Progenitor cell of endocrine pancreas (in vitro differentiated cells): ENCODE measurements at regions not wholly inside any gene's neighbourhood (a gene's known extent, or its start where the extent isn't known, plus 50 kb on each side); places are given as distances from the start of the nearest gene placed in this dataset.
A peak's percentile ranks its signal among the peaks of the same experiment; 100 is the strongest.

Experiments
- DNase-seq: peaks from one replicate; pipeline ENCODE4 v3.0.0; 2021; ENCODE audit warnings: low spot score; ENCODE audit not compliant: unreplicated experiment
- H3K27ac Mint-ChIP-seq: 2 replicates; pipeline ENCODE4 v1.8.0; 2021; ENCODE audit warnings: mild to moderate bottlenecking, moderate library complexity, mixed read lengths
- H3K27me3 Mint-ChIP-seq: 2 replicates; pipeline ENCODE4 v1.8.0; 2021; ENCODE audit warnings: mixed read lengths
- H3K36me3 Mint-ChIP-seq: 2 replicates; pipeline ENCODE4 v1.8.0; 2022; ENCODE audit warnings: mixed read lengths; ENCODE audit not compliant: insufficient read depth
- H3K4me1 Mint-ChIP-seq: 2 replicates; pipeline ENCODE4 v1.8.0; 2021; ENCODE audit warnings: low read depth, mixed read lengths
- H3K4me3 Mint-ChIP-seq: 2 replicates; pipeline ENCODE4 v1.8.0; 2021; ENCODE audit warnings: low read depth, mild to moderate bottlenecking, moderate library complexity, mixed read lengths
- H3K9me3 Mint-ChIP-seq: 2 replicates; pipeline ENCODE4 v1.8.0; 2021; ENCODE audit warnings: low read depth, mixed read lengths
- TF ChIP-seq, protein P1 (sequence below): fragments of 200-600 bp; sonication (generic); IDR thresholded peaks from one replicate; pipeline ENCODE4 v1.5.0; 2021; ENCODE audit warnings: antibody characterized with exemption, mild to moderate bottlenecking; ENCODE audit not compliant: unreplicated experiment

GRCh38 chr11:130629039-130629438 lies 180.6 kb downstream of the ADAMTS15 start:
- H3K9me3 Mint-ChIP-seq = no peaks in the 10 kb centered on the region

DNA sequence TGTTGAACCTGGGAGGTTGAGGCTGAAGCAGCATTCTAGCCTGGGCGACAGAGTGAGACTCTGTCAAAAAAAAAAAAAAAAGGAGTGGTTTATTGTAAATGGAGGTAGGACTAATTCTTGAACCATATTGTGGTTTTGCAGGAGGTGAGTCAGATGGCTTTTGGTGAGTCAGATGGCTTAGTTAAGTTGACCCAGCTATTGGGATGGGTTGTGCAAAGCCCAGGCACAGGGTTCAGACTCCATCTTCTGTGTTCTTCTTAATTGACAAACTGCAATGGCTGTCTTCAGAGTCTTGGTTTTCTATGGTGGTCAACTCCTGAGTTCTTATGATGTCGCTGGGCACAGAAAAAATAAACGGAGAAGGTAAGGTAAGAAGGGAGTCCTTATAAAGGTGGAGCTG lies 182.7 kb downstream of the ADAMTS15 start:
- TF ChIP-seq, protein P1, sequence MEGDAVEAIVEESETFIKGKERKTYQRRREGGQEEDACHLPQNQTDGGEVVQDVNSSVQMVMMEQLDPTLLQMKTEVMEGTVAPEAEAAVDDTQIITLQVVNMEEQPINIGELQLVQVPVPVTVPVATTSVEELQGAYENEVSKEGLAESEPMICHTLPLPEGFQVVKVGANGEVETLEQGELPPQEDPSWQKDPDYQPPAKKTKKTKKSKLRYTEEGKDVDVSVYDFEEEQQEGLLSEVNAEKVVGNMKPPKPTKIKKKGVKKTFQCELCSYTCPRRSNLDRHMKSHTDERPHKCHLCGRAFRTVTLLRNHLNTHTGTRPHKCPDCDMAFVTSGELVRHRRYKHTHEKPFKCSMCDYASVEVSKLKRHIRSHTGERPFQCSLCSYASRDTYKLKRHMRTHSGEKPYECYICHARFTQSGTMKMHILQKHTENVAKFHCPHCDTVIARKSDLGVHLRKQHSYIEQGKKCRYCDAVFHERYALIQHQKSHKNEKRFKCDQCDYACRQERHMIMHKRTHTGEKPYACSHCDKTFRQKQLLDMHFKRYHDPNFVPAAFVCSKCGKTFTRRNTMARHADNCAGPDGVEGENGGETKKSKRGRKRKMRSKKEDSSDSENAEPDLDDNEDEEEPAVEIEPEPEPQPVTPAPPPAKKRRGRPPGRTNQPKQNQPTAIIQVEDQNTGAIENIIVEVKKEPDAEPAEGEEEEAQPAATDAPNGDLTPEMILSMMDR = no peak
- no peak for DNase-seq
- Mint-ChIP-seq H3K4me1 (no peaks in the 10 kb centered on the region), H3K27ac (peak overlapping the region; percentile 35), H3K27me3 (peaks cover 8% of the 10 kb centered on the region), H3K4me3 (no peak overlapping the region), H3K9me3 (no peaks in the 10 kb centered on the region), H3K36me3 (no peaks in the 10 kb centered on the region)

More at GRCh38 chr11:130629039-130629438, 180.6 kb downstream of the ADAMTS15 start:
- Mint-ChIP-seq H3K4me1 (peaks cover 1% of the 10 kb centered on the region), H3K36me3 (no peaks in the 10 kb centered on the region), H3K27ac (no peak overlapping the region), H3K4me3 (no peak overlapping the region), H3K27me3 (peaks cover 5% of the 10 kb centered on the region)
- TF ChIP-seq, protein P1 = no peak
- DNase-seq = no peak

- H3K27me3 Mint-ChIP-seq = peaks cover 8% of the 10 kb centered on the region
- no peak overlapping the region for H3K27ac Mint-ChIP-seq
- TF ChIP-seq, protein P1 = no peak
- no peak overlapping the region for H3K4me3 Mint-ChIP-seq
- no peaks in the 10 kb centered on the region for H3K9me3 Mint-ChIP-seq
- H3K4me1 Mint-ChIP-seq = no peaks in the 10 kb centered on the region
- no peak for DNase-seq
- no peaks in the 10 kb centered on the region for H3K36me3 Mint-ChIP-seq
These were observed 185.0 kb downstream of the ADAMTS15 start for GRCh38 chr11:130633466-130633865.

- peaks cover 8% of the 10 kb centered on the region for H3K27me3 Mint-ChIP-seq
- no peaks in the 10 kb centered on the region for H3K9me3 Mint-ChIP-seq
These were observed 185.7 kb downstream of the ADAMTS15 start for GRCh38 chr11:130634186-130634585.

DNA sequence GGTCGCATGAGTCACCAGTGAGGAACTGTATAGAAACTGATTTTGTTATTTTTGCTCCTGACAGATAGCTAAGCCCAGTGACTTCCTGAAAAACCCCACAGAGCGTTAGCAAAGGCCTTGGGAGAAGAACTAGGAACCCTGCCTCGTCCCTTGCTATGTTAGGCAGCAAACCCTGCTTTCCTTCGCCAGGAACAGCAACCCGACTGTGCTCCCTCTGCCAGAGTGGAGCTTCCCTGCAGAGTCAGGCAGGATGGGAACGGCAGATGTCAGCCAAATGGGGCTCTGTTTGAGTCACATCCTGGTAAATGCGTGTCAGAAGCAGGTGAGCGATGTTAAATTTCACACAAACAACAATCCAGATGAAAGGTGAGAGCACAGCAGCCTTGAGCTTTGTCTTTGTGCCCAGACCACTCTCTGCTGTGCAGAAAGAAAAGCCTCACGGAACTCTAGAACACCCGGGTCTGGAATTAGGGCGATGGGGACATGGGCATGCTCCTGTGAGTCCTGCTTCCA lies 186.6 kb downstream of the ADAMTS15 start:
- DNase-seq = no peak
- no peak overlapping the region for H3K4me3 Mint-ChIP-seq
- no peaks in the 10 kb centered on the region for H3K4me1 Mint-ChIP-seq
- no peak overlapping the region for H3K27ac Mint-ChIP-seq
- H3K9me3 Mint-ChIP-seq = no peaks in the 10 kb centered on the region
- H3K36me3 Mint-ChIP-seq = no peaks in the 10 kb centered on the region
- TF ChIP-seq, protein P1 = no peak
- peaks cover 14% of the 10 kb centered on the region for H3K27me3 Mint-ChIP-seq

More at GRCh38 chr11:130634186-130634585, 185.7 kb downstream of the ADAMTS15 start:
- TF ChIP-seq, protein P1 = no peak
- Mint-ChIP-seq H3K4me3 (no peak overlapping the region), H3K27ac (no peak overlapping the region), H3K4me1 (no peaks in the 10 kb centered on the region), H3K36me3 (no peaks in the 10 kb centered on the region)
- DNase-seq = no peak
